ENCODE measurements at regions not wholly inside any gene's neighbourhood (a gene's known extent, or its start where the extent isn't known, plus 50 kb on each side); places are given as distances from the start of the nearest gene placed in this dataset.

GRCh38 chr11:122421702-122422101 is 233.8 kb upstream of the UBASH3B start:
- TF ChIP-seq CTCF (IDR thresholded peaks at IDR 0.05): no peak
- TF ChIP-seq POLR2A (IDR thresholded peaks at IDR 0.05): no peak

Measured in ovary (tissue), 3 donors.